Caco-2 (cell line): ENCODE measurements at regions not wholly inside any gene's neighbourhood (a gene's known extent, or its start where the extent isn't known, plus 50 kb on each side); places are given as distances from the start of the nearest gene placed in this dataset.

ENCODE experiments used
- BruUV-seq: library from RNA; stranded (reverse); fragments of 400-500 nt; replicated peaks from 2 replicates; lab custom pipeline; 2021; lab: Mats Ljungman, UMichigan
- CTCF ChIA-PET: fragments of 300-600 bp; sonication (Branson Sonifier 250); formaldehyde crosslinking; loops from one replicate; lab custom pipeline; 2022; ENCODE audit warnings: antibody characterized with exemption; lab: Charles Lee
- POLR2A ChIA-PET: fragments of 300-600 bp; sonication (Branson Sonifier 250); formaldehyde crosslinking; loops from one replicate; lab custom pipeline; 2022; ENCODE audit warnings: antibody characterized with exemption; lab: Charles Lee
- DNase-seq, 2 experiments: peaks; one replicate each; pipeline versions ENCODE4 v3.0.0 to v3.0.0-alpha.2; 2020 to 2022
- H3K27me3 ChIP-seq: replicated peaks from 2 replicates; pipeline ENCODE4 v1.6.0; 2011; ENCODE audit warnings: low read length; ENCODE audit not compliant: control insufficient read depth, insufficient read depth
- H3K36me3 ChIP-seq: 2 replicates; pipeline ENCODE4 v1.5.1; 2011; ENCODE audit warnings: low read length; ENCODE audit not compliant: control insufficient read depth, insufficient read depth
- H3K4me1 ChIP-seq: fragments of 250-450 bp; sonication (Bioruptor Pico); 2 replicates; pipeline ENCODE4 v1.5.1; 2020; ENCODE audit warnings: mild to moderate bottlenecking
- H3K4me3 ChIP-seq: 2 replicates; pipeline ENCODE4 v1.5.1; 2011; ENCODE audit warnings: low read depth, mild to moderate bottlenecking, control low read depth, low read length
- H3K9me3 ChIP-seq: fragments of 250-450 bp; sonication (Bioruptor Pico); 2 replicates; pipeline ENCODE4 v1.5.1; 2020; ENCODE audit warnings: mild to moderate bottlenecking, moderate library complexity
- H3K27ac Mint-ChIP-seq: one replicate; pipeline ENCODE4 v1.8.0; 2022; ENCODE audit warnings: mixed read lengths; ENCODE audit not compliant: unreplicated experiment
- H3K27me3 Mint-ChIP-seq: one replicate; pipeline ENCODE4 v1.8.0; 2022; ENCODE audit warnings: mixed read lengths; ENCODE audit not compliant: insufficient read depth, unreplicated experiment
- H3K36me3 Mint-ChIP-seq: one replicate; pipeline ENCODE4 v1.8.0; 2022; ENCODE audit warnings: mild to moderate bottlenecking, mixed read lengths; ENCODE audit not compliant: insufficient read depth, unreplicated experiment
- H3K4me1 Mint-ChIP-seq: one replicate; pipeline ENCODE4 v1.8.0; 2022; ENCODE audit warnings: low read depth, mixed read lengths; ENCODE audit not compliant: unreplicated experiment
- H3K4me3 Mint-ChIP-seq: one replicate; pipeline ENCODE4 v1.8.0; 2022; ENCODE audit warnings: mild to moderate bottlenecking, moderate library complexity, mixed read lengths; ENCODE audit not compliant: unreplicated experiment
- H3K9me3 Mint-ChIP-seq: one replicate; pipeline ENCODE4 v1.8.0; 2022; ENCODE audit warnings: mixed read lengths; ENCODE audit not compliant: unreplicated experiment
- CTCF ChIP-seq, 2 experiments: fragments of 200-600 bp in 1 of 2; IDR thresholded peaks; 1 replicate in 1 of 2; 2 replicates in 1 of 2; pipeline versions ENCODE4 v1.5.1 to v1.8.0; 2011 to 2022; ENCODE audit warnings: antibody characterized with exemption in 1 of 2, control low read depth in 1 of 2, inconsistent platforms in 1 of 2, low read depth in 1 of 2, low read length in 1 of 2, mild to moderate bottlenecking in 1 of 2, moderate library complexity in 1 of 2; ENCODE audit not compliant: insufficient read depth in 1 of 2, severe bottlenecking in 1 of 2, unreplicated experiment in 1 of 2
- intact Hi-C: fragments of 100-400 bp; cut with micrococcal nuclease; formaldehyde crosslinking; loops from one replicate; pipeline ENCODE4 v1.10.0; 2022; ENCODE audit not compliant: unreplicated experiment

- Histone ChIP-seq H3K36me3 (no peaks in the 10 kb centered on the region), H3K27me3 (no peaks in the 10 kb centered on the region), H3K4me3 (no peak overlapping the region), H3K9me3 (no peaks in the 10 kb centered on the region), H3K4me1 (no peaks in the 10 kb centered on the region)
- no peaks in the 10 kb centered on the region for H3K4me1 Mint-ChIP-seq
- ChIA-PET CTCF (no interaction called here), POLR2A (no interaction called here)
- no peak overlapping the region for H3K27ac Mint-ChIP-seq
- no peak for DNase-seq
- TF ChIP-seq CTCF (IDR thresholded peaks at IDR 0.05; ENCODE audit: insufficient read depth in 1 of 2, low read depth in 1 of 2, low read length in 1 of 2, severe bottlenecking in 1 of 2, unreplicated experiment in 1 of 2): no peak
- intact Hi-C loops: no loop called here
- H3K36me3 Mint-ChIP-seq: no peaks in the 10 kb centered on the region
- H3K9me3 Mint-ChIP-seq: no peaks in the 10 kb centered on the region
- BruUV-seq: no TSS peak
- no peak overlapping the region for H3K4me3 Mint-ChIP-seq
- no peaks in the 10 kb centered on the region for H3K27me3 Mint-ChIP-seq
These were observed 282.8 kb upstream of the SALL3 start for GRCh38 chr18:78696698-78697435.

DNA sequence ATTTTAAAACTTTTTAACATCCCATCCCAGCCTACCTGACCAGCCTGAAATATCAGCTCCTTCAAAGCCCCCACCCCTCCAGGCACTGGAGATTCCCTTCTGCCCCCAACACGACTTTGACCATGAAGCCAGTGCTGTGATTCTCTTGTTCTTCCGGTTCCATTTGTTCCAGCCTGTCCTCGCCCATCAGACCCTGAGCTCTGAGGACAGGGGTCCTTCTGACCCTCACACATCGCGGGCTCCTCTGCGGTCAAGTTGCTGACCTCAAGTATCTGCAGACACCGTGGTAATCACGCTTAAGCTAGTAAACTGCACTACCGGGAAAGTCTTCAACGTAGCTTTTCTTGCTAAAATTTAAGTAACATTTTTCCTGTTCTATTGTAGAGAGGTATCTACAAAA lies 282.2 kb upstream of the SALL3 start:
- Mint-ChIP-seq H3K9me3 (no peaks in the 10 kb centered on the region), H3K4me1 (no peaks in the 10 kb centered on the region), H3K27me3 (no peaks in the 10 kb centered on the region), H3K4me3 (no peak overlapping the region), H3K36me3 (no peaks in the 10 kb centered on the region), H3K27ac (no peak overlapping the region)
- H3K36me3 ChIP-seq: no peaks in the 10 kb centered on the region
- ChIA-PET POLR2A (no interaction called here), CTCF (no interaction called here)
- intact Hi-C loops: no loop called here
- no peak overlapping the region for H3K4me3 ChIP-seq
- no peak for DNase-seq
- H3K4me1 ChIP-seq: no peaks in the 10 kb centered on the region
- TF ChIP-seq CTCF (IDR thresholded peaks at IDR 0.05; ENCODE audit: insufficient read depth in 1 of 2, low read depth in 1 of 2, low read length in 1 of 2, severe bottlenecking in 1 of 2, unreplicated experiment in 1 of 2): no peak
- H3K9me3 ChIP-seq: no peaks in the 10 kb centered on the region
- BruUV-seq: no TSS peak
- H3K27me3 ChIP-seq: no peaks in the 10 kb centered on the region

- H3K4me1 Mint-ChIP-seq: no peaks in the 10 kb centered on the region
- intact Hi-C loops: no loop called here
- Histone ChIP-seq H3K4me3 (no peak overlapping the region), H3K9me3 (no peaks in the 10 kb centered on the region), H3K4me1 (no peaks in the 10 kb centered on the region), H3K27me3 (no peaks in the 10 kb centered on the region), H3K36me3 (no peaks in the 10 kb centered on the region)
- no peak for TF ChIP-seq CTCF (IDR thresholded peaks at IDR 0.05; ENCODE audit: insufficient read depth in 1 of 2, low read depth in 1 of 2, low read length in 1 of 2, severe bottlenecking in 1 of 2, unreplicated experiment in 1 of 2)
- BruUV-seq: no TSS peak
- H3K27me3 Mint-ChIP-seq: no peaks in the 10 kb centered on the region
- peaks cover 5% of the 10 kb centered on the region for H3K9me3 Mint-ChIP-seq
- no peak overlapping the region for H3K4me3 Mint-ChIP-seq
- ChIA-PET CTCF (no interaction called here), POLR2A (no interaction called here)
- H3K36me3 Mint-ChIP-seq: no peaks in the 10 kb centered on the region
- DNase-seq: no peak
- H3K27ac Mint-ChIP-seq: no peak overlapping the region
These were observed 280.7 kb upstream of the SALL3 start for GRCh38 chr18:78698914-78699313.
